ENCODE measurements at regions not wholly inside any gene's neighbourhood (a gene's known extent, or its start where the extent isn't known, plus 50 kb on each side); places are given as distances from the start of the nearest gene placed in this dataset.

DNA sequence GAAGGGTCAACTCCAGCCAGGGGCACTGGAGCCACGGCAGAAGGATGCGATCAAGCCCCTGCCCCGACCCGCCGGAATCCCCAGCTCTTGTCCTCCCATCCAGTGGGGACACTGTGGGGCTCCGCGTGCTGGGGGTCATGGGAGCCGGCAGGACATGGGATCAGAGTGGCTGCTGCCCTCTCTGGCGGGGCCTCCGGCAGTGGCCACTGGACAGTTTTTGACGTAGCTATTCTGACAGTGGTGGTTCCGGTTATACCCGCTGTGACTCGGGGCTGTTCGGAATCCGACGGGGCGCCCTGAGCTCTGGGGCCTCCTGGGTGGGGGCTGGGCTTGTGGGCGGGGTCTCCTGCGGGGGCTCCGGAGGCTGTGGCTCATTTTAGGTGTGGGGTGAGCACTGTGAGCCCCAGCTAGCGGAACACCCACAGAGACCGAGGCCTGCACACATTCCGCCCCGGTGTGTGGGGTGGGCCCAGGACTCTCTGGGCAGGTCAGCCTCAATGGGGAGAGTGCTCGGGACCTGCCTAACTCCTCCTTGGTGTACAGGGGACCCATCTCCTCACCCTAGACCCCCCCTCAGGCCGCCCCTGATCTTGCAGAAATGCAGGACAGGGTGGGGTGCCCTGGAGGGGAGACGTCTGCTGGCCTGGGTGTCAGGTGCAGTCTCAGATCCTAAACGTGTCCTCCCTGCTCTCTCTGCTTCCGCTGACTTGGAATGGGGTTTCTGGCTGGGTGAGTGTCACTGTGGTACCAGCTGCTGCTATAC, 374.2 kb downstream of the TMEM121 start:
- H3K27ac ChIP-seq (ENCODE audit: insufficient read depth, low read depth, low read length), result no peak overlapping the region
- FAIRE-seq (no peak), DNase-seq (ENCODE audit: low read depth, low spot score) (no peak)
- H3K79me2 ChIP-seq (ENCODE audit: control insufficient read depth, insufficient read depth, low read length), result no peaks in the 10 kb centered on the region
- H3K4me2 ChIP-seq (ENCODE audit: insufficient read depth, low read length), result no peak overlapping the region
- H2AFZ ChIP-seq (ENCODE audit: low read depth, low read length), result no peak overlapping the region
- no peak overlapping the region for H3K4me3 ChIP-seq (replicated peaks in 1 of 3; ENCODE audit: insufficient read depth in 1 of 3, low read depth in 1 of 3, low read length in 3 of 3)
- no peaks in the 10 kb centered on the region for H3K4me1 ChIP-seq (ENCODE audit: control insufficient read depth, extremely low read depth, insufficient read depth, low read length)
- intact Hi-C loops (cut with micrococcal nuclease) (no loop called here), dilution Hi-C loops (cut with MboI; ENCODE audit: extremely low pct_ligation_motif_present, low sequenced_read_pairs) (no loop called here)
- no peaks in the 10 kb centered on the region for H3K9me1 ChIP-seq (replicated peaks; ENCODE audit: control insufficient read depth, extremely low read depth, insufficient read depth, low read length)
- TF ChIP-seq FOS (IDR thresholded peaks at IDR 0.05; ENCODE audit: borderline replicate concordance, insufficient read depth, low read length), result no peak
- TF ChIP-seq JUN (IDR thresholded peaks at IDR 0.05; ENCODE audit: borderline replicate concordance, insufficient read depth, insufficient read length, low read depth), result no peak
- TF ChIP-seq, protein P1, sequence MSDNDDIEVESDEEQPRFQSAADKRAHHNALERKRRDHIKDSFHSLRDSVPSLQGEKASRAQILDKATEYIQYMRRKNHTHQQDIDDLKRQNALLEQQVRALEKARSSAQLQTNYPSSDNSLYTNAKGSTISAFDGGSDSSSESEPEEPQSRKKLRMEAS (IDR thresholded peaks at IDR 0.05; ENCODE audit: insufficient read depth, insufficient read length), result no peak
- TF ChIP-seq MYC (IDR thresholded peaks at IDR 0.05; ENCODE audit: low read depth, low read length), result no peak
- TF ChIP-seq EZH2 (IDR thresholded peaks at IDR 0.05; ENCODE audit: borderline replicate concordance, low read depth, low read length, severe bottlenecking), result no peak
- BruUV-seq (replicated peaks), result no TSS peak
- CTCF ChIA-PET, result no interaction called here
- H3K27me3 ChIP-seq (ENCODE audit: control insufficient read depth in 2 of 2, insufficient read depth in 2 of 2, low read length in 2 of 2), result no peaks in the 10 kb centered on the region
- POLR2A ChIA-PET, result no interaction called here
- H3K9ac ChIP-seq (replicated peaks; ENCODE audit: extremely low read depth, insufficient read depth, low read length), result no peak overlapping the region
- H3K9me3 ChIP-seq (replicated peaks; ENCODE audit: control insufficient read depth, insufficient read depth, low read length), result peaks cover 2% of the 10 kb centered on the region
- H4K20me1 ChIP-seq (replicated peaks; ENCODE audit: control insufficient read depth, extremely low read depth, insufficient read depth, low read length), result no peaks in the 10 kb centered on the region
- no peaks in the 10 kb centered on the region for H3K36me3 ChIP-seq (ENCODE audit: control insufficient read depth in 2 of 2, extremely low read depth in 1 of 2, insufficient read depth in 2 of 2, low read length in 2 of 2)

DNA sequence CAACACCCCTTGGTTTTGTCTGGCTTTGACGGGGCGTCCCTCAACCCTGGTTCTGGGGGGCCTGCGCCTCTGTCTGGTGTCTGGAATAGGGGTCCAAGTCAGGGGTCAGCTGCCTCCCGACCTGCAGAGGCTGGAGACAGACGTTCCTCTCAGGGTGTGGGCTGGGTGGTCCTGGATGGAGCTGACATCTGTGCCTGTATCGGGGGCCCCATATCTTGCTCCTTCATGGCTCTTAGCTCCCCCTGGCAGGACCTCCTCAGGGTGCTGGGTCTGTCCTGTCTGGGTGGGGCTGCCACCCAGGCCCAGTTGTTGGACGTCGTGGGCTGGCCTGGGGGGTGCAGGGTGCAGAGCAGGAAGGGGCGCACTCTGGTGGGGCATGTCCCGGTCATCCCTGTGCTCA, 374.8 kb downstream of the TMEM121 start:
- TF ChIP-seq GATA2 (IDR thresholded peaks at IDR 0.05; ENCODE audit: insufficient read depth, insufficient read length, low read depth, low read length) (no peak), POLR2A (IDR thresholded peaks at IDR 0.05; ENCODE audit: low read depth, low read length) (no peak), EZH2 (IDR thresholded peaks at IDR 0.05; ENCODE audit: borderline replicate concordance, low read depth, low read length, severe bottlenecking) (no peak), POLR2AphosphoS5 (IDR thresholded peaks at IDR 0.05; ENCODE audit: insufficient read depth, low read depth, low read length) (no peak), MYC (IDR thresholded peaks at IDR 0.05; ENCODE audit: low read depth, low read length) (no peak), FOS (IDR thresholded peaks at IDR 0.05; ENCODE audit: borderline replicate concordance, insufficient read depth, low read length) (no peak), JUN (IDR thresholded peaks at IDR 0.05; ENCODE audit: borderline replicate concordance, insufficient read depth, insufficient read length, low read depth) (no peak)
- TF ChIP-seq, protein P2, sequence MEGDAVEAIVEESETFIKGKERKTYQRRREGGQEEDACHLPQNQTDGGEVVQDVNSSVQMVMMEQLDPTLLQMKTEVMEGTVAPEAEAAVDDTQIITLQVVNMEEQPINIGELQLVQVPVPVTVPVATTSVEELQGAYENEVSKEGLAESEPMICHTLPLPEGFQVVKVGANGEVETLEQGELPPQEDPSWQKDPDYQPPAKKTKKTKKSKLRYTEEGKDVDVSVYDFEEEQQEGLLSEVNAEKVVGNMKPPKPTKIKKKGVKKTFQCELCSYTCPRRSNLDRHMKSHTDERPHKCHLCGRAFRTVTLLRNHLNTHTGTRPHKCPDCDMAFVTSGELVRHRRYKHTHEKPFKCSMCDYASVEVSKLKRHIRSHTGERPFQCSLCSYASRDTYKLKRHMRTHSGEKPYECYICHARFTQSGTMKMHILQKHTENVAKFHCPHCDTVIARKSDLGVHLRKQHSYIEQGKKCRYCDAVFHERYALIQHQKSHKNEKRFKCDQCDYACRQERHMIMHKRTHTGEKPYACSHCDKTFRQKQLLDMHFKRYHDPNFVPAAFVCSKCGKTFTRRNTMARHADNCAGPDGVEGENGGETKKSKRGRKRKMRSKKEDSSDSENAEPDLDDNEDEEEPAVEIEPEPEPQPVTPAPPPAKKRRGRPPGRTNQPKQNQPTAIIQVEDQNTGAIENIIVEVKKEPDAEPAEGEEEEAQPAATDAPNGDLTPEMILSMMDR (IDR thresholded peaks at IDR 0.05; ENCODE audit: extremely low read depth in 1 of 2, insufficient read depth in 1 of 2, low read depth in 1 of 2, low read length in 2 of 2), result no peak
- TF ChIP-seq, protein P1 (IDR thresholded peaks at IDR 0.05; ENCODE audit: insufficient read depth, insufficient read length), result no peak
- FAIRE-seq, result no peak
- Histone ChIP-seq H3K79me2 (ENCODE audit: control insufficient read depth, insufficient read depth, low read length) (no peaks in the 10 kb centered on the region), H3K4me2 (ENCODE audit: insufficient read depth, low read length) (no peak overlapping the region), H3K9ac (replicated peaks; ENCODE audit: extremely low read depth, insufficient read depth, low read length) (no peak overlapping the region), H3K9me3 (replicated peaks; ENCODE audit: control insufficient read depth, insufficient read depth, low read length) (peaks cover 2% of the 10 kb centered on the region), H3K4me3 (replicated peaks in 1 of 3; ENCODE audit: insufficient read depth in 1 of 3, low read depth in 1 of 3, low read length in 3 of 3) (no peak overlapping the region), H2AFZ (ENCODE audit: low read depth, low read length) (no peak overlapping the region), H3K4me1 (ENCODE audit: control insufficient read depth, extremely low read depth, insufficient read depth, low read length) (no peaks in the 10 kb centered on the region), H3K36me3 (ENCODE audit: control insufficient read depth in 2 of 2, extremely low read depth in 1 of 2, insufficient read depth in 2 of 2, low read length in 2 of 2) (no peaks in the 10 kb centered on the region), H3K27me3 (ENCODE audit: control insufficient read depth in 2 of 2, insufficient read depth in 2 of 2, low read length in 2 of 2) (no peaks in the 10 kb centered on the region), H3K27ac (ENCODE audit: insufficient read depth, low read depth, low read length) (no peak overlapping the region), H4K20me1 (replicated peaks; ENCODE audit: control insufficient read depth, extremely low read depth, insufficient read depth, low read length) (no peaks in the 10 kb centered on the region), H3K9me1 (replicated peaks; ENCODE audit: control insufficient read depth, extremely low read depth, insufficient read depth, low read length) (no peaks in the 10 kb centered on the region)
- no peak for DNase-seq (ENCODE audit: low read depth, low spot score)
- CTCF ChIA-PET, result no interaction called here
- BruUV-seq (replicated peaks), result no TSS peak
- dilution Hi-C loops (cut with MboI; ENCODE audit: extremely low pct_ligation_motif_present, low sequenced_read_pairs) (no loop called here), intact Hi-C loops (cut with micrococcal nuclease) (no loop called here)
- POLR2A ChIA-PET, result no interaction called here

Measured in endothelial cell of umbilical vein (primary cell).